GM10266 (cell line): ENCODE measurements at regions not wholly inside any gene's neighbourhood (a gene's known extent, or its start where the extent isn't known, plus 50 kb on each side); places are given as distances from the start of the nearest gene placed in this dataset.
A peak's percentile ranks its signal among the peaks of the same experiment; 100 is the strongest.

Experiments
- DNase-seq: peaks from one replicate; pipeline ENCODE4 v3.0.0; 2012; ENCODE audit errors: extremely low spot score
- CTCF ChIP-seq: IDR thresholded peaks from 2 replicates; pipeline ENCODE4 v1.5.1; 2012; ENCODE audit warnings: mild to moderate bottlenecking, low read depth; ENCODE audit not compliant: control insufficient read depth, insufficient read depth; ENCODE audit errors: missing control alignments

GRCh38 chr7:132733860-132734259, 157.6 kb upstream of the PLXNA4 start:
- no peak for DNase-seq
- no peak for TF ChIP-seq CTCF

DNA sequence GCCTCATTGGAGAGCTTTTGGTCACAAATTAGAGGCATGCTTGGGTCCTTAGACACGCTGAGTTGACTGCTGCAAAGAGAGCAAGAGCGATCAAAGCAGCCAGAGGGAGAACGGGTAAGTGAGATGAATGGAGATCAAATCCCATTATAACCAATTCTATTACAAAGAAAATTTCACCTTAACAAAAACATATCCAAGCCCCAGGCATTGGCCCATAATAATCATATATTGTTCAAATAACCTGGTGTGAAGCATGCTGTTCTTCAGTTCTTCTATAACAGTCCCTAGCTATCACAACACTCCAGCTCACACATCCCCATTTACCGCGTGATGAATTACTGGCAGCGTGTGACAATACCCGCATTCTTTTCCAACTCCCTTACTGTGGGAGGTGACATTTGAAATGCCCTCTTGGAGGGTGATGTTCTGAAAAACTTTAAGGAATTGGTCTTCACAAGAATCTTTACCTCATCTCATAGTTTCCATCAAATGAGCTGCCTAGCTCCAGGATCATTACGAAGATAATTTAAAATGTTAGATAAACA, 156.1 kb upstream of the PLXNA4 start:
- no peak for TF ChIP-seq CTCF
- no peak for DNase-seq

DNA sequence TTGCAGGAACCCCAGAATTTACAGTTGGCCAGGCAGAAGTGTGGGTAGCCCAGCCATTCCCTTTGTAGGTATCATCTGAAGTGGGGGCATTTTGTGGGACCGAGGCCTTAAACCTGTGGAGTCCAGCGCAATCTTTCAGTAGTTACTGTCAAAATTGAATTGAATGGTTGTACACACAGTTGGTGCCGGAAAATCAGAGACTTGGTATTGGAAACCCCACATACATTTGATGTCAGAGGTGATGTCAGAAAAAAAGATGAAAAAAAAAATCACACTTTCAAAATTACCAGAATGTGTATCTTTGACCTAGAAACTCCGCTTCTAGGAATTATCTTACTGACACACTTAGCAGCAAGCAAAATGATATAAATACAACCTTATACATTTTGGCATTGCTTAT, 153.8 kb upstream of the PLXNA4 start:
- no peak for DNase-seq
- no peak for TF ChIP-seq CTCF

GRCh38 chr7:132723506-132724081, 147.3 kb upstream of the PLXNA4 start:
- no peak for DNase-seq
- TF ChIP-seq CTCF = no peak

- TF ChIP-seq CTCF = no peak
- no peak for DNase-seq
Measured at GRCh38 chr7:132720835-132721234, 144.6 kb upstream of the PLXNA4 start.

GRCh38 chr7:132713893-132714292, 137.6 kb upstream of the PLXNA4 start:
- no peak for TF ChIP-seq CTCF
- no peak for DNase-seq

- peak; percentile 24 for TF ChIP-seq CTCF
- peak; percentile 19 for DNase-seq
Measured at GRCh38 chr7:132709971-132710567, 133.8 kb upstream of the PLXNA4 start.
